ENCODE measurements at regions not wholly inside any gene's neighbourhood (a gene's known extent, or its start where the extent isn't known, plus 50 kb on each side); places are given as distances from the start of the nearest gene placed in this dataset.

DNA sequence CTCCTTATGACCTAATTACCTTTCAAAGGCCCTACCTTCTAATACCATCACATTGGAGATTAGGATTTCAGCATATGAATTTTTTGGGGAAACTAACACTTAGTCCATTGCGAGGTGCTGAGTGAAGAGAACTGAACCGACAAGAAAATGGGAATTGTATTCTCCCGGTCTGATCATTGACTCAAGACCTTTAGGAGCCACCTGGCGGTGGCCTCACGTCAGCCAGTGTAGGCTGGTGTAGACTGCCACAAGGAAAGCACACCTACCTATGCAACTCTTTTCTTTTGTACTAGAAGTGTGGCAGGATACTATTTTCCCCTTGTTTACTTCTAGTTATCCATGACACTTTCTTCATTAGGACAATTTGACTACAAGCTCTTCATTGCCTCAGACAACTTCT lies 333.5 kb upstream of the B3GALT2 start:
- ATAC-seq (peak; percentile 70), FAIRE-seq (no peak), DNase-seq (ENCODE audit: low read depth, low spot score) (no peak)
- intact Hi-C loops (cut with micrococcal nuclease; ENCODE audit: unreplicated experiment) (no loop called here), in situ Hi-C loops (cut with MboI) (no loop called here)
- Histone ChIP-seq H3K9me3 (replicated peaks; ENCODE audit: control insufficient read depth, insufficient read depth, low read length) (no peaks in the 10 kb centered on the region), H3K27me3 (replicated peaks in 1 of 2; ENCODE audit: control insufficient read depth in 2 of 2, insufficient read depth in 2 of 2, low read length in 1 of 2) (no peaks in the 10 kb centered on the region; a peak in 1 of 4 replicates), H3K36me3 (ENCODE audit: control insufficient read depth in 2 of 2, insufficient read depth in 2 of 2, low read length in 1 of 2) (no peaks in the 10 kb centered on the region), H3K27ac (ENCODE audit: control insufficient read depth, insufficient read depth) (no peak overlapping the region), H2AFZ (ENCODE audit: control insufficient read depth, low read depth, low read length) (no peak overlapping the region), H3K79me2 (ENCODE audit: control insufficient read depth, insufficient read depth, low read length) (no peaks in the 10 kb centered on the region), H3K4me1 (ENCODE audit: control insufficient read depth, insufficient read depth, low read length) (no peaks in the 10 kb centered on the region), H3K4me3 (no peak overlapping the region), H3K9ac (ENCODE audit: control insufficient read depth, insufficient read depth, low read length) (no peak overlapping the region), H3K4me2 (ENCODE audit: control insufficient read depth, insufficient read depth) (no peak overlapping the region), H4K20me1 (ENCODE audit: control insufficient read depth, insufficient read depth) (no peaks in the 10 kb centered on the region)
- ChIA-PET POLR2A (no interaction called here), CTCF (interaction anchor here (0.7 kb wide), 1 partner anchor 125 kb away, joined by 3 read pairs; no protein-coding TSS in a partner anchor), SMC1A (ENCODE audit: uncharacterized antibody, unreplicated experiment) (no interaction called here), RAD21 (ENCODE audit: unreplicated experiment) (no interaction called here)
- BruUV-seq (replicated peaks): no TSS peak
- TF ChIP-seq ZNF217 (IDR thresholded peaks at IDR 0.05): no peak
- TF ChIP-seq, protein P1, sequence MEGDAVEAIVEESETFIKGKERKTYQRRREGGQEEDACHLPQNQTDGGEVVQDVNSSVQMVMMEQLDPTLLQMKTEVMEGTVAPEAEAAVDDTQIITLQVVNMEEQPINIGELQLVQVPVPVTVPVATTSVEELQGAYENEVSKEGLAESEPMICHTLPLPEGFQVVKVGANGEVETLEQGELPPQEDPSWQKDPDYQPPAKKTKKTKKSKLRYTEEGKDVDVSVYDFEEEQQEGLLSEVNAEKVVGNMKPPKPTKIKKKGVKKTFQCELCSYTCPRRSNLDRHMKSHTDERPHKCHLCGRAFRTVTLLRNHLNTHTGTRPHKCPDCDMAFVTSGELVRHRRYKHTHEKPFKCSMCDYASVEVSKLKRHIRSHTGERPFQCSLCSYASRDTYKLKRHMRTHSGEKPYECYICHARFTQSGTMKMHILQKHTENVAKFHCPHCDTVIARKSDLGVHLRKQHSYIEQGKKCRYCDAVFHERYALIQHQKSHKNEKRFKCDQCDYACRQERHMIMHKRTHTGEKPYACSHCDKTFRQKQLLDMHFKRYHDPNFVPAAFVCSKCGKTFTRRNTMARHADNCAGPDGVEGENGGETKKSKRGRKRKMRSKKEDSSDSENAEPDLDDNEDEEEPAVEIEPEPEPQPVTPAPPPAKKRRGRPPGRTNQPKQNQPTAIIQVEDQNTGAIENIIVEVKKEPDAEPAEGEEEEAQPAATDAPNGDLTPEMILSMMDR (IDR thresholded peaks at IDR 0.05 in 2 of 3, conservative IDR thresholded peaks at IDR 0.05 in 1 of 3; ENCODE audit: control insufficient read depth in 2 of 3, extremely low read depth in 1 of 3, insufficient read depth in 1 of 3, low read depth in 3 of 3, low read length in 3 of 3): peak in 1 of 3 experiments; percentile 11; a peak in 1 of 6 replicates
- WGBS (ENCODE audit: insufficient coverage, insufficient replicate concordance, low lambda C conversion rate, missing lambda C conversion rate): 69% methylated on average over 5 of the region's 5 CpGs

DNA sequence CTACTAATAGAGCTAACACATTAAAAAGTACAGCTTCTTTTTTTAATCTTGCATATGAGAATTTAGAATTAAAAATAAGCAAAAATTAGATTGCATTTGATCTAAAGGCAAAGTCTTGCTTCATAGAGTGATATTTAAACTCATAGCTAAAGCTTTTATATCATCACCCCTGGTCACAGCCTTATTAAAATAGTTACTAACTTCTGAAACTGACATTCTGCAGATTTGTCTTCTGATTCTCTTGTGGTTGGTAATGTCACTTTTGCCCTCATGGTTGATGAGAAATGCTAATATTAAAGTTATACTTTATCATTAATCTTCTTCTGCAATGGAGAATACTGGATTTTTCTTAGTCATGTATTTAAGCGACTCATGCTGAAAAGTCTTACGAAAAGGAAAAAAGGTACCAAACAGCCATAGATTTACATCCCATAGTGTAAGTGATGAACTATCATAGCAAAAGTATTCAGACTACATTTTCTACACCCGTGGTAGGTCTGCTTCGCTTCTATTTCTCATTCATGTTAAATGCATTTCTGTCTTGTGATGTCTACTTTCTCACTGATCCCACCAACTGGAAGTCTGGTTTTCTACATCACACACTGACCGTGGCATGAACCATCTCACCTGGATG lies 330.5 kb upstream of the B3GALT2 start:
- SMC1A ChIA-PET (ENCODE audit: uncharacterized antibody, unreplicated experiment): interaction anchor here (1.9 kb wide), 1 partner anchor 8 kb away, joined by 6 read pairs; no protein-coding TSS in a partner anchor
- POLR2A ChIA-PET: no interaction called here
- ATAC-seq (no peak), DNase-seq (ENCODE audit: low read depth, low spot score) (no peak), FAIRE-seq (no peak)
- Histone ChIP-seq H3K36me3 (ENCODE audit: control insufficient read depth in 2 of 2, insufficient read depth in 2 of 2, low read length in 1 of 2) (no peaks in the 10 kb centered on the region), H3K27ac (ENCODE audit: control insufficient read depth, insufficient read depth) (no peak overlapping the region), H2AFZ (ENCODE audit: control insufficient read depth, low read depth, low read length) (no peak overlapping the region), H3K9me3 (replicated peaks; ENCODE audit: control insufficient read depth, insufficient read depth, low read length) (no peaks in the 10 kb centered on the region), H3K4me3 (no peak overlapping the region), H4K20me1 (ENCODE audit: control insufficient read depth, insufficient read depth) (no peaks in the 10 kb centered on the region), H3K4me2 (ENCODE audit: control insufficient read depth, insufficient read depth) (no peak overlapping the region), H3K27me3 (replicated peaks in 1 of 2; ENCODE audit: control insufficient read depth in 2 of 2, insufficient read depth in 2 of 2, low read length in 1 of 2) (no peaks in the 10 kb centered on the region), H3K9ac (ENCODE audit: control insufficient read depth, insufficient read depth, low read length) (no peak overlapping the region), H3K4me1 (ENCODE audit: control insufficient read depth, insufficient read depth, low read length) (no peaks in the 10 kb centered on the region), H3K79me2 (ENCODE audit: control insufficient read depth, insufficient read depth, low read length) (no peaks in the 10 kb centered on the region)
- 41% methylated on average over 5 of the region's 5 CpGs for WGBS (ENCODE audit: insufficient coverage, insufficient replicate concordance, low lambda C conversion rate, missing lambda C conversion rate)
- RAD21 ChIA-PET (ENCODE audit: unreplicated experiment): no interaction called here
- in situ Hi-C loops (cut with MboI): no loop called here
- BruUV-seq (replicated peaks): no TSS peak
- CTCF ChIA-PET: no interaction called here
- intact Hi-C loops (cut with micrococcal nuclease; ENCODE audit: unreplicated experiment): no loop called here
- no peak for TF ChIP-seq HCFC1 (IDR thresholded peaks at IDR 0.05; ENCODE audit: low read length)
- TF ChIP-seq, protein P2, sequence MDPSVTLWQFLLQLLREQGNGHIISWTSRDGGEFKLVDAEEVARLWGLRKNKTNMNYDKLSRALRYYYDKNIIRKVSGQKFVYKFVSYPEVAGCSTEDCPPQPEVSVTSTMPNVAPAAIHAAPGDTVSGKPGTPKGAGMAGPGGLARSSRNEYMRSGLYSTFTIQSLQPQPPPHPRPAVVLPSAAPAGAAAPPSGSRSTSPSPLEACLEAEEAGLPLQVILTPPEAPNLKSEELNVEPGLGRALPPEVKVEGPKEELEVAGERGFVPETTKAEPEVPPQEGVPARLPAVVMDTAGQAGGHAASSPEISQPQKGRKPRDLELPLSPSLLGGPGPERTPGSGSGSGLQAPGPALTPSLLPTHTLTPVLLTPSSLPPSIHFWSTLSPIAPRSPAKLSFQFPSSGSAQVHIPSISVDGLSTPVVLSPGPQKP (IDR thresholded peaks at IDR 0.05; ENCODE audit: low read depth, low read length): no peak
- TF ChIP-seq NR2C1 (IDR thresholded peaks at IDR 0.05): no peak
- TF ChIP-seq TCF12 (IDR thresholded peaks at IDR 0.05; ENCODE audit: low read depth, low read length): no peak
- no peak for TF ChIP-seq SMARCA5 (IDR thresholded peaks at IDR 0.05)
- no peak for TF ChIP-seq IKZF2 (IDR thresholded peaks at IDR 0.05)
- no peak for TF ChIP-seq NR2F1 (conservative IDR thresholded peaks at IDR 0.05)
- no peak for TF ChIP-seq KAT2A (conservative IDR thresholded peaks at IDR 0.05; ENCODE audit: control insufficient read depth, low read depth, low read length)
- TF ChIP-seq FOXM1 (IDR thresholded peaks at IDR 0.05; ENCODE audit: low read depth, low read length): no peak
- TF ChIP-seq IRF3 (IDR thresholded peaks at IDR 0.05): no peak
- no peak for TF ChIP-seq POLR2A (IDR thresholded peaks at IDR 0.05; ENCODE audit: low read depth, low read length)
- no peak for TF ChIP-seq RAD21 (IDR thresholded peaks at IDR 0.05; ENCODE audit: insufficient read depth, low read depth, low read length)
- no peak for TF ChIP-seq RB1 (IDR thresholded peaks at IDR 0.05; ENCODE audit: borderline replicate concordance)
- TF ChIP-seq BCL11A (IDR thresholded peaks at IDR 0.05; ENCODE audit: low read depth, low read length): no peak
